HCT116 (cell line): ENCODE measurements at regions not wholly inside any gene's neighbourhood (a gene's known extent, or its start where the extent isn't known, plus 50 kb on each side); places are given as distances from the start of the nearest gene placed in this dataset.

Experiments
- CTCF ChIP-seq, 3 experiments: fragments of 200-600 bp in 1 of 3; sonication (generic) in 1 of 3; IDR thresholded peaks in 2 of 3; conservative IDR thresholded peaks in 1 of 3; 2 replicates each; pipeline ENCODE4 v1.5.1; 2012 to 2017; ENCODE audit warnings: low read depth in 2 of 3, low read length in 2 of 3, antibody characterized with exemption in 1 of 3, borderline replicate concordance in 1 of 3, control low read depth in 1 of 3, mild to moderate bottlenecking in 1 of 3, mixed read lengths in 1 of 3, mixed run types in 1 of 3, moderate library complexity in 1 of 3; ENCODE audit not compliant: insufficient read depth in 1 of 3
- ELF1 ChIP-seq: IDR thresholded peaks from 2 replicates; pipeline ENCODE4 v1.6.1; 2012; ENCODE audit warnings: low read depth, borderline replicate concordance
- POLR2A ChIP-seq: IDR thresholded peaks from 2 replicates; pipeline ENCODE4 v1.7.0; 2011; ENCODE audit warnings: borderline replicate concordance; ENCODE audit not compliant: insufficient read depth, insufficient read length; ENCODE audit errors: extremely low read depth
- POLR2AphosphoS5 ChIP-seq: IDR thresholded peaks from 2 replicates; pipeline ENCODE4 v1.6.1; 2011; ENCODE audit warnings: mild to moderate bottlenecking, low read depth, low read length, moderate library complexity
- RAD21 ChIP-seq: IDR thresholded peaks from 2 replicates; pipeline ENCODE4 v1.6.1; 2012; ENCODE audit warnings: low read depth, mild to moderate bottlenecking
- REST ChIP-seq: IDR thresholded peaks from 2 replicates; pipeline ENCODE4 v1.6.1; 2012; ENCODE audit warnings: low read depth
- SRF ChIP-seq: IDR thresholded peaks from 2 replicates; pipeline ENCODE4 v1.6.1; 2012; ENCODE audit warnings: low read depth
- TF ChIP-seq, protein P1 (sequence below): IDR thresholded peaks from 2 replicates; pipeline ENCODE4 v1.6.1; 2011; ENCODE audit warnings: mild to moderate bottlenecking, low read length, moderate library complexity; ENCODE audit not compliant: insufficient replicate concordance; ENCODE audit errors: extremely low read depth
- TF ChIP-seq, protein P2 (sequence below): IDR thresholded peaks from 2 replicates; pipeline ENCODE4 v1.6.1; 2012

DNA sequence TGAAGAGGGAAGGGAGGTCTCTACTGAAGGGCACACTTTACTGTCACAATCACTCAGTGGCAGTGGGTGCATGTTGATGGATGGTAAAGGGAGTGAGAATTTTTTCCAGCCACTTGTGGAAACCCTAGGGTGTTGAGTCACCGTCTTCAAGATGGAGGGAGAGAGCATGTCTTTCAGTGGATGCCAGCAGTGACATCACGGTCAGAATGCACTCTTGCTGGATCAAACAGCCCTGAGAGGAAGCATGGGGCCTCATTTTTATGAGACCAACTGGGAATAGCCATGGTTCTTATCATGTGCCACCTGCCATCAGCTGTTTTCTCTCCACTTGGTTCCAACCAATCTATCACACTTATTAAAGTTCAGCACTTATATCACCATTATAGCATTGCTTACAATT, 182.5 kb downstream of the KCNRG start:
- TF ChIP-seq CTCF (IDR thresholded peaks at IDR 0.05 in 2 of 3, conservative IDR thresholded peaks at IDR 0.05 in 1 of 3; ENCODE audit: borderline replicate concordance in 1 of 3, insufficient read depth in 1 of 3, low read depth in 2 of 3, low read length in 2 of 3) (no peak), POLR2AphosphoS5 (no peak), RAD21 (no peak), ELF1 (no peak), REST (no peak), SRF (no peak), POLR2A (no peak)
- TF ChIP-seq, protein P1, sequence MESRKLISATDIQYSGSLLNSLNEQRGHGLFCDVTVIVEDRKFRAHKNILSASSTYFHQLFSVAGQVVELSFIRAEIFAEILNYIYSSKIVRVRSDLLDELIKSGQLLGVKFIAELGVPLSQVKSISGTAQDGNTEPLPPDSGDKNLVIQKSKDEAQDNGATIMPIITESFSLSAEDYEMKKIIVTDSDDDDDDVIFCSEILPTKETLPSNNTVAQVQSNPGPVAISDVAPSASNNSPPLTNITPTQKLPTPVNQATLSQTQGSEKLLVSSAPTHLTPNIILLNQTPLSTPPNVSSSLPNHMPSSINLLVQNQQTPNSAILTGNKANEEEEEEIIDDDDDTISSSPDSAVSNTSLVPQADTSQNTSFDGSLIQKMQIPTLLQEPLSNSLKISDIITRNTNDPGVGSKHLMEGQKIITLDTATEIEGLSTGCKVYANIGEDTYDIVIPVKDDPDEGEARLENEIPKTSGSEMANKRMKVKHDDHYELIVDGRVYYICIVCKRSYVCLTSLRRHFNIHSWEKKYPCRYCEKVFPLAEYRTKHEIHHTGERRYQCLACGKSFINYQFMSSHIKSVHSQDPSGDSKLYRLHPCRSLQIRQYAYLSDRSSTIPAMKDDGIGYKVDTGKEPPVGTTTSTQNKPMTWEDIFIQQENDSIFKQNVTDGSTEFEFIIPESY, result no peak
- TF ChIP-seq, protein P2, sequence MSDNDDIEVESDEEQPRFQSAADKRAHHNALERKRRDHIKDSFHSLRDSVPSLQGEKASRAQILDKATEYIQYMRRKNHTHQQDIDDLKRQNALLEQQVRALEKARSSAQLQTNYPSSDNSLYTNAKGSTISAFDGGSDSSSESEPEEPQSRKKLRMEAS, result no peak
